Endodermal cell (in vitro differentiated cells): ENCODE measurements at regions not wholly inside any gene's neighbourhood (a gene's known extent, or its start where the extent isn't known, plus 50 kb on each side); places are given as distances from the start of the nearest gene placed in this dataset.

Experiments used
- DNase-seq: peaks from one replicate; pipeline ENCODE4 v3.0.0-alpha.2; 2017
- H3K27ac ChIP-seq: 2 replicates; pipeline ENCODE4 v1.5.1; 2013; ENCODE audit warnings: mild to moderate bottlenecking, low read depth, low read length, moderate library complexity
- H3K27me3 ChIP-seq: 2 replicates; pipeline ENCODE4 v1.6.1; 2013; ENCODE audit warnings: mild to moderate bottlenecking, low read length, moderate library complexity; ENCODE audit not compliant: insufficient read depth, control insufficient read depth, poor library complexity, severe bottlenecking
- H3K36me3 ChIP-seq: 2 replicates; pipeline ENCODE4 v1.7.0; 2013; ENCODE audit warnings: mild to moderate bottlenecking, low read length, moderate library complexity; ENCODE audit not compliant: control insufficient read depth, insufficient read depth
- H3K4me1 ChIP-seq: one replicate; pipeline ENCODE4 v1.7.0; 2013; ENCODE audit warnings: low read length; ENCODE audit not compliant: control insufficient read depth, insufficient read depth
- H3K4me3 ChIP-seq: 2 replicates; pipeline ENCODE4 v1.5.1; 2013; ENCODE audit warnings: mild to moderate bottlenecking, low read length, moderate library complexity
- H3K9ac ChIP-seq: 2 replicates; pipeline ENCODE4 v1.6.1; 2013; ENCODE audit warnings: mild to moderate bottlenecking, low read length, moderate library complexity; ENCODE audit not compliant: poor library complexity, severe bottlenecking; ENCODE audit errors: extremely low read depth
- H3K9me3 ChIP-seq: 2 replicates; pipeline ENCODE4 v1.6.1; 2013; ENCODE audit warnings: mild to moderate bottlenecking, low read length, moderate library complexity; ENCODE audit not compliant: control insufficient read depth
- H3K27ac Mint-ChIP-seq: 2 replicates; pipeline ENCODE4 v1.8.0; 2020; ENCODE audit warnings: mixed read lengths
- H3K27me3 Mint-ChIP-seq: 2 replicates; pipeline ENCODE4 v1.8.0; 2021; ENCODE audit warnings: mild to moderate bottlenecking, mixed read lengths; ENCODE audit not compliant: insufficient read depth
- H3K36me3 Mint-ChIP-seq: 2 replicates; pipeline ENCODE4 v1.8.0; 2020; ENCODE audit warnings: low read depth, mixed read lengths
- H3K4me1 Mint-ChIP-seq: 2 replicates; pipeline ENCODE4 v1.8.0; 2020; ENCODE audit warnings: mixed read lengths
- H3K4me3 Mint-ChIP-seq: 2 replicates; pipeline ENCODE4 v1.8.0; 2020; ENCODE audit warnings: mild to moderate bottlenecking, moderate library complexity, mixed read lengths
- H3K9me3 Mint-ChIP-seq: 2 replicates; pipeline ENCODE4 v1.8.0; 2020; ENCODE audit warnings: mild to moderate bottlenecking, mixed read lengths
- WGBS, 2 experiments: methylation state at CpG; one replicate each; pipeline versions ENCODE4 v1.1.5 to v1.1.7; 2013; ENCODE audit warnings: missing lambda C conversion rate in 2 of 2, mixed read lengths in 1 of 2; ENCODE audit not compliant: insufficient coverage in 1 of 2, insufficient read length in 1 of 2; 5-methylcytosine and 5-hydroxymethylcytosine counted together
- TF ChIP-seq, protein P1 (sequence below): fragments of 200-600 bp; sonication (generic); conservative IDR thresholded peaks from 2 replicates; pipeline ENCODE4 v1.5.0; 2021; ENCODE audit warnings: antibody characterized with exemption, mild to moderate bottlenecking

DNA sequence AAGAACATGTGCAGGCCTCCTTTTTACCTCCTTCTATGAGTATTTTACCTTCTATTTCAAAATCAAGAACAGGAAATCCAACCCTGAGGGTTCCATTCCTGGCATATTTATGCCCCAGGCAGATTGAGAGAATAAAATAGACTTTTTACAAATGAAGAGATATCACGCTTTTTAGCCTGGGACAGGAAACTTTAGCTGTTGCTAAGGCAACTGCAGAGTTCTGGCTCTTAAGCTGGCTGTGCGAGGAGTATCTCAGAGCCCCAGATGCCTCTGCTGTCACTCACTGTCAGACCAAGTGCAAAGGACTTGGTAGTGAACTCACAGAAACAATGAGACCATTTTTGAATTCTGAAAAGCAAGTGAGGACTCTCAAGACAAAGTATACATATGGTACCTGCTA lies 69.5 kb upstream of the HSPB3 start:
- Histone ChIP-seq H3K9ac (no peak overlapping the region), H3K27me3 (no peaks in the 10 kb centered on the region), H3K36me3 (no peaks in the 10 kb centered on the region), H3K4me1 (no peaks in the 10 kb centered on the region), H3K4me3 (no peak overlapping the region), H3K9me3 (no peaks in the 10 kb centered on the region), H3K27ac (no peak overlapping the region)
- DNase-seq = no peak
- WGBS, 2 experiments = 90% methylated on average over 2 of the region's 2 CpGs
- no peaks in the 10 kb centered on the region for H3K36me3 Mint-ChIP-seq
- H3K27ac Mint-ChIP-seq = no peak overlapping the region
- H3K27me3 Mint-ChIP-seq = no peaks in the 10 kb centered on the region
- TF ChIP-seq, protein P1, sequence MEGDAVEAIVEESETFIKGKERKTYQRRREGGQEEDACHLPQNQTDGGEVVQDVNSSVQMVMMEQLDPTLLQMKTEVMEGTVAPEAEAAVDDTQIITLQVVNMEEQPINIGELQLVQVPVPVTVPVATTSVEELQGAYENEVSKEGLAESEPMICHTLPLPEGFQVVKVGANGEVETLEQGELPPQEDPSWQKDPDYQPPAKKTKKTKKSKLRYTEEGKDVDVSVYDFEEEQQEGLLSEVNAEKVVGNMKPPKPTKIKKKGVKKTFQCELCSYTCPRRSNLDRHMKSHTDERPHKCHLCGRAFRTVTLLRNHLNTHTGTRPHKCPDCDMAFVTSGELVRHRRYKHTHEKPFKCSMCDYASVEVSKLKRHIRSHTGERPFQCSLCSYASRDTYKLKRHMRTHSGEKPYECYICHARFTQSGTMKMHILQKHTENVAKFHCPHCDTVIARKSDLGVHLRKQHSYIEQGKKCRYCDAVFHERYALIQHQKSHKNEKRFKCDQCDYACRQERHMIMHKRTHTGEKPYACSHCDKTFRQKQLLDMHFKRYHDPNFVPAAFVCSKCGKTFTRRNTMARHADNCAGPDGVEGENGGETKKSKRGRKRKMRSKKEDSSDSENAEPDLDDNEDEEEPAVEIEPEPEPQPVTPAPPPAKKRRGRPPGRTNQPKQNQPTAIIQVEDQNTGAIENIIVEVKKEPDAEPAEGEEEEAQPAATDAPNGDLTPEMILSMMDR = no peak
- peaks cover 4% of the 10 kb centered on the region for H3K9me3 Mint-ChIP-seq
- H3K4me3 Mint-ChIP-seq = no peak overlapping the region
- H3K4me1 Mint-ChIP-seq = peaks cover 2% of the 10 kb centered on the region

DNA sequence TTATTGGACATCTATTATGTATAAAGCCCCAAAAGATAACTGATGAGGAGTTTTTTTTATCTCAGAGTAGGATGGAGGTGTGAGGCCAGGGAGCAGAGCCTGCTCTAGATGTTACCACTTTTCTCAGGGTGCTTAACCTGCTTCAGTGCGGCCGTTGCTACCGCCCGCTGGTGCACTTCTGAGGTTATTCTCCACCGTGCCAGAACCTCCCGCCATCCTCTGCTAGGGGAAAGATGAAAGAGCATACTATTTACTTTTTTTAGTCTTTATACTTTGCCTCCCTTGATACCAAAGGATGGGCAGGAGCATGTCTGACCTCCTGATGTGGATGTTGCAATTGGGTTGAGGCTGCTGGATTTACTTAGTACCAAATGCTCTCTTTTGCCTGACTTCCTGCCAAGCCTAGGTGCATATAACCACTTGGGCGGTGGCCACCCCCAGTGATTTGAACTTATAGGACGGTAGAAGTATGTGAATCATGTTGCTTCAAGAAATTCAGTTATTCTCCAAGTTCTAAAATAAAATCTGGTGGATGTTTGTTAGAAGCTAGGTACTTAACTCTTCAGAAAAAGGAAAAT lies 71.1 kb upstream of the HSPB3 start:
- Histone ChIP-seq H3K9ac (no peak overlapping the region), H3K4me3 (no peak overlapping the region), H3K27ac (no peak overlapping the region), H3K4me1 (no peaks in the 10 kb centered on the region), H3K27me3 (no peaks in the 10 kb centered on the region), H3K36me3 (no peaks in the 10 kb centered on the region), H3K9me3 (peaks cover 9% of the 10 kb centered on the region)
- H3K9me3 Mint-ChIP-seq = peaks cover 17% of the 10 kb centered on the region
- peaks cover 2% of the 10 kb centered on the region for H3K4me1 Mint-ChIP-seq
- H3K36me3 Mint-ChIP-seq = no peaks in the 10 kb centered on the region
- H3K27me3 Mint-ChIP-seq = no peaks in the 10 kb centered on the region
- TF ChIP-seq, protein P1 = no peak
- H3K27ac Mint-ChIP-seq = no peak overlapping the region
- no peak overlapping the region for H3K4me3 Mint-ChIP-seq
- WGBS, 2 experiments = 97% methylated on average over 8 of the region's 8 CpGs; no CpG with 5 or more reads in 1 of the 2 experiments
- DNase-seq = no peak

DNA sequence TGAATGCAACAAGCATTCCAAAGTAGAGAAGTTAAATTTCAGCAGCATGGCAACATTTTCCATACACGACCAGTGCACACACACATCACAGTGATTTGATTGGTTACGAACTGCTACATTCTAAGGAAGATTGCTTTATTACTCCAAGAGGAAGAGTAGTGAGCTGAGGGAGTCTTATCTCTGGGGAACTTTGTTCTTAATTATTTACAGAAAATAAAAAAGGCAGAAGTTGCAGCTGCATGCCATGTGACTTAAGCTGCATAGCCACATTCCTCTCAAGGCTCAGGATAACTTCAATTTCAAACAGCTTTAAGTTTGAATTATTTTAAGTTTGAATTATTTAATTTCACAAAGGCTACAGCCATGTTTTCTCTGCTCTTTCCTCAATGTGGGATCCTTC lies 71.6 kb upstream of the HSPB3 start:
- H3K4me1 Mint-ChIP-seq = peaks cover 2% of the 10 kb centered on the region
- 95% methylated on average over 2 of the region's 2 CpGs; no CpG with 5 or more reads in 1 of the 2 experiments for WGBS, 2 experiments

More for the DNA sequence above, 71.6 kb upstream of the HSPB3 start:
- Mint-ChIP-seq H3K27me3 (no peaks in the 10 kb centered on the region), H3K9me3 (peaks cover 20% of the 10 kb centered on the region), H3K36me3 (no peaks in the 10 kb centered on the region), H3K27ac (no peak overlapping the region), H3K4me3 (no peak overlapping the region)
- Histone ChIP-seq H3K4me3 (no peak overlapping the region), H3K27ac (no peak overlapping the region), H3K9ac (no peak overlapping the region), H3K27me3 (no peaks in the 10 kb centered on the region), H3K4me1 (no peaks in the 10 kb centered on the region), H3K36me3 (no peaks in the 10 kb centered on the region), H3K9me3 (peaks cover 9% of the 10 kb centered on the region)
- no peak for DNase-seq
- TF ChIP-seq, protein P1 = no peak
